ENCODE measurements at regions not wholly inside any gene's neighbourhood (a gene's known extent, or its start where the extent isn't known, plus 50 kb on each side); places are given as distances from the start of the nearest gene placed in this dataset.

DNA sequence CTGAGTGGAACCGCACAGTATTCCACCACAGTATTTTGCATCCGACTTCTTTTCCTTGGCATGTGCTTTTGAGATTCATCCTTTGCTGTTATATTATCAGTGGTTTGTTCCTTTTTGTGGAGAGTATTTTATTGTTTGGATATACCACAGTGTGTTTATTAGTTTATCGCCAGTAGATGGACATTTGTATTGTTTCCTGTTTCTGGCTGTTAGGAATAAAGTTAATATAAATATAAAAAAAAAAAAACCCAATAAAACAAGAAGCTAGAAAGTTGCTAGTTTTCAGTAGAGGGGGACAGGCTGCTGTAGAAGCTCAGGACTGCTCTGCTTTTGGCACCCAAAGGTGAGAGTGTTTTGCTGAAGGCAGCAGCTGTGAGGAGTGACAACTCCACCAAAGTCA is 62.0 kb upstream of the EEA1 start:
- TF ChIP-seq EZH2 (IDR thresholded peaks at IDR 0.05; ENCODE audit: borderline replicate concordance, low read depth, low read length, poor library complexity, severe bottlenecking) = no peak
- TF ChIP-seq, protein P1, sequence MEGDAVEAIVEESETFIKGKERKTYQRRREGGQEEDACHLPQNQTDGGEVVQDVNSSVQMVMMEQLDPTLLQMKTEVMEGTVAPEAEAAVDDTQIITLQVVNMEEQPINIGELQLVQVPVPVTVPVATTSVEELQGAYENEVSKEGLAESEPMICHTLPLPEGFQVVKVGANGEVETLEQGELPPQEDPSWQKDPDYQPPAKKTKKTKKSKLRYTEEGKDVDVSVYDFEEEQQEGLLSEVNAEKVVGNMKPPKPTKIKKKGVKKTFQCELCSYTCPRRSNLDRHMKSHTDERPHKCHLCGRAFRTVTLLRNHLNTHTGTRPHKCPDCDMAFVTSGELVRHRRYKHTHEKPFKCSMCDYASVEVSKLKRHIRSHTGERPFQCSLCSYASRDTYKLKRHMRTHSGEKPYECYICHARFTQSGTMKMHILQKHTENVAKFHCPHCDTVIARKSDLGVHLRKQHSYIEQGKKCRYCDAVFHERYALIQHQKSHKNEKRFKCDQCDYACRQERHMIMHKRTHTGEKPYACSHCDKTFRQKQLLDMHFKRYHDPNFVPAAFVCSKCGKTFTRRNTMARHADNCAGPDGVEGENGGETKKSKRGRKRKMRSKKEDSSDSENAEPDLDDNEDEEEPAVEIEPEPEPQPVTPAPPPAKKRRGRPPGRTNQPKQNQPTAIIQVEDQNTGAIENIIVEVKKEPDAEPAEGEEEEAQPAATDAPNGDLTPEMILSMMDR (conservative IDR thresholded peaks at IDR 0.05; ENCODE audit: low read depth, low read length) = no peak
